ENCODE measurements at regions not wholly inside any gene's neighbourhood (a gene's known extent, or its start where the extent isn't known, plus 50 kb on each side); places are given as distances from the start of the nearest gene placed in this dataset.

GRCh38 chr2:129113776-129114175 is 795.1 kb upstream of the HS6ST1 start:
- TF ChIP-seq CTCF (IDR thresholded peaks at IDR 0.05; ENCODE audit: low read length) = no peak
- no peak for TF ChIP-seq EZH2 (optimal IDR thresholded peaks at IDR 0.05; ENCODE audit: low read depth, low read length)
- no peak for TF ChIP-seq EZH2phosphoT487 (IDR thresholded peaks at IDR 0.05; ENCODE audit: low read length)
